Neuronal stem cell (in vitro differentiated cells): ENCODE measurements at regions not wholly inside any gene's neighbourhood (a gene's known extent, or its start where the extent isn't known, plus 50 kb on each side); places are given as distances from the start of the nearest gene placed in this dataset.
"Not testable (repeated sequence)": the region's sequence is repeated elsewhere in the genome, so short reads cannot be mapped to it uniquely, and the experiment has no call there.

Source experiments
- DNase-seq: peaks from one replicate; pipeline ENCODE4 v3.0.0-alpha.2; 2013; ENCODE audit warnings: low spot score
- H2AFZ ChIP-seq: one replicate; pipeline ENCODE4 v1.6.1; 2013; ENCODE audit warnings: mild to moderate bottlenecking, low read length, inconsistent platforms
- H2AK5ac ChIP-seq: 2 replicates; pipeline ENCODE4 v1.6.1; 2013; ENCODE audit warnings: low read depth, mild to moderate bottlenecking, inconsistent platforms, low read length, moderate library complexity, mixed read lengths
- H2BK120ac ChIP-seq: 2 replicates; pipeline ENCODE4 v1.6.1; 2013; ENCODE audit warnings: low read depth, mild to moderate bottlenecking, inconsistent platforms, low read length, moderate library complexity, mixed read lengths
- H2BK12ac ChIP-seq: one replicate; pipeline ENCODE4 v1.6.1; 2013; ENCODE audit warnings: low read length, inconsistent platforms
- H2BK15ac ChIP-seq: 2 replicates; pipeline ENCODE4 v1.6.1; 2013; ENCODE audit warnings: mild to moderate bottlenecking, low read length, inconsistent platforms, mixed read lengths
- H2BK5ac ChIP-seq: one replicate; pipeline ENCODE4 v1.6.1; 2013; ENCODE audit warnings: inconsistent platforms, mild to moderate bottlenecking, low read length, moderate library complexity
- H3K14ac ChIP-seq: one replicate; pipeline ENCODE4 v1.6.1; 2013; ENCODE audit warnings: low read length, inconsistent platforms
- H3K18ac ChIP-seq: 2 replicates; pipeline ENCODE4 v1.6.1; 2013; ENCODE audit warnings: low read length, inconsistent platforms
- H3K23ac ChIP-seq: 2 replicates; pipeline ENCODE4 v1.6.1; 2013; ENCODE audit warnings: low read depth, mild to moderate bottlenecking, mixed read lengths, low read length, inconsistent platforms; ENCODE audit not compliant: poor library complexity
- H3K27ac ChIP-seq: replicated peaks from 3 replicates; pipeline ENCODE4 v1.5.1; 2013; ENCODE audit warnings: low read length, inconsistent platforms
- H3K27me3 ChIP-seq, 3 experiments: 2 replicates each; pipeline ENCODE4 v1.6.1; 2013; ENCODE audit warnings: low read length in 3 of 3, mild to moderate bottlenecking in 2 of 3, inconsistent platforms in 1 of 3, low read depth in 1 of 3, mixed read lengths in 1 of 3, moderate library complexity in 1 of 3; ENCODE audit not compliant: control insufficient read depth in 3 of 3, insufficient read depth in 3 of 3
- H3K36me3 ChIP-seq, 2 donors: replicated peaks in 1 of 2; 2 replicates each; pipeline ENCODE4 v1.6.1; 2013; ENCODE audit warnings: low read length in 2 of 2; ENCODE audit not compliant: control insufficient read depth in 2 of 2, insufficient read depth in 2 of 2
- H3K4ac ChIP-seq: 2 replicates; pipeline ENCODE4 v1.6.1; 2013; ENCODE audit warnings: inconsistent platforms, mild to moderate bottlenecking, low read length, moderate library complexity
- H3K4me1 ChIP-seq, 2 donors: 1 replicate in 1 of 2; 2 replicates in 1 of 2; pipeline ENCODE4 v1.6.1; 2013; ENCODE audit warnings: low read length in 2 of 2, low read depth in 1 of 2; ENCODE audit not compliant: control insufficient read depth in 2 of 2, insufficient read depth in 1 of 2
- H3K4me2 ChIP-seq: one replicate; pipeline ENCODE4 v1.6.1; 2013; ENCODE audit warnings: mild to moderate bottlenecking, low read length, inconsistent platforms; ENCODE audit not compliant: insufficient read depth, poor library complexity, severe bottlenecking
- H3K4me3 ChIP-seq, 2 donors: 2 replicates each; pipeline ENCODE4 v1.5.1; 2013; ENCODE audit warnings: low read length in 2 of 2, mild to moderate bottlenecking in 2 of 2, inconsistent platforms in 1 of 2, moderate library complexity in 1 of 2
- H3K79me1 ChIP-seq: one replicate; pipeline ENCODE4 v1.6.1; 2013; ENCODE audit warnings: low read depth, mild to moderate bottlenecking, inconsistent platforms, low read length, moderate library complexity
- H3K9ac ChIP-seq: one replicate; pipeline ENCODE4 v1.6.1; 2013; ENCODE audit warnings: mild to moderate bottlenecking, low read depth, low read length, inconsistent platforms; ENCODE audit not compliant: poor library complexity
- H3K9me3 ChIP-seq, 2 donors: replicated peaks in 1 of 2; 2 replicates each; pipeline versions ENCODE3 to v1.6.1; 2013; ENCODE audit warnings: low read length in 2 of 2, mild to moderate bottlenecking in 2 of 2, inconsistent platforms in 1 of 2, low read depth in 1 of 2, mixed read lengths in 1 of 2, moderate library complexity in 1 of 2; ENCODE audit not compliant: control insufficient read depth in 2 of 2, insufficient read depth in 1 of 2
- H4K8ac ChIP-seq: one replicate; pipeline ENCODE4 v1.6.1; 2013; ENCODE audit warnings: low read depth, mild to moderate bottlenecking, inconsistent platforms, low read length, moderate library complexity
- H4K91ac ChIP-seq: one replicate; pipeline ENCODE4 v1.6.1; 2013; ENCODE audit warnings: low read length, low read depth, mild to moderate bottlenecking, inconsistent platforms; ENCODE audit not compliant: poor library complexity
- WGBS, 2 donors: extraction: QIAGEN DNeasy Blood & Tissue Kit; methylation state at CpG; one replicate each; pipeline ENCODE4 v1.1.7; 2013; ENCODE audit warnings: missing lambda C conversion rate in 2 of 2, mixed read lengths in 1 of 2; ENCODE audit not compliant: insufficient read length in 2 of 2, insufficient replicate concordance in 1 of 2; ENCODE audit errors: extremely low coverage in 2 of 2; 5-methylcytosine and 5-hydroxymethylcytosine counted together

GRCh38 chr16:29266612-29267011, 139.9 kb downstream of the NPIPB11 start:
- no CpG with 5 or more reads among the region's 7 CpGs for WGBS, 2 donors
- not testable (repeated sequence) for H3K4ac ChIP-seq, H3K4me3 ChIP-seq, H2BK12ac ChIP-seq, H3K79me1 ChIP-seq, H3K14ac ChIP-seq, H4K8ac ChIP-seq, H3K27me3 ChIP-seq, DNase-seq, H4K91ac ChIP-seq, H3K27ac ChIP-seq, H3K9me3 ChIP-seq, H3K36me3 ChIP-seq, H2BK15ac ChIP-seq, H3K9ac ChIP-seq, H2AK5ac ChIP-seq, H3K4me1 ChIP-seq, H3K18ac ChIP-seq, H3K23ac ChIP-seq, H2BK120ac ChIP-seq, H2BK5ac ChIP-seq, H3K4me2 ChIP-seq, H2AFZ ChIP-seq

- H3K27ac ChIP-seq, DNase-seq: not testable (repeated sequence)
These were observed 141.2 kb downstream of the NPIPB11 start for GRCh38 chr16:29265255-29265853.

GRCh38 chr16:29264080-29264837, 142.3 kb downstream of the NPIPB11 start:
- not testable (repeated sequence) for H4K91ac ChIP-seq, H3K27ac ChIP-seq, H3K18ac ChIP-seq, H2BK15ac ChIP-seq, H3K4me3 ChIP-seq, H3K23ac ChIP-seq, H3K9ac ChIP-seq, H4K8ac ChIP-seq, H2AFZ ChIP-seq, H3K9me3 ChIP-seq, H2BK5ac ChIP-seq, H3K27me3 ChIP-seq, H2BK12ac ChIP-seq, H3K4ac ChIP-seq, H3K79me1 ChIP-seq, H2AK5ac ChIP-seq, H3K36me3 ChIP-seq, H2BK120ac ChIP-seq, H3K4me2 ChIP-seq, DNase-seq, H3K4me1 ChIP-seq
- peak overlapping the region; percentile 38 for H3K14ac ChIP-seq
- WGBS, 2 donors: no CpG with 5 or more reads among the region's 11 CpGs

More at GRCh38 chr16:29265255-29265853, 141.2 kb downstream of the NPIPB11 start:
- not testable (repeated sequence) for H2BK120ac ChIP-seq, H2BK12ac ChIP-seq, H2AFZ ChIP-seq, H3K27me3 ChIP-seq, H3K4me3 ChIP-seq, H3K18ac ChIP-seq, H3K23ac ChIP-seq, H3K36me3 ChIP-seq, H4K8ac ChIP-seq, H3K4ac ChIP-seq, H3K4me1 ChIP-seq, H2BK5ac ChIP-seq, H3K79me1 ChIP-seq, H3K4me2 ChIP-seq, H2BK15ac ChIP-seq, H3K9ac ChIP-seq, H3K14ac ChIP-seq, H4K91ac ChIP-seq, H3K9me3 ChIP-seq, H2AK5ac ChIP-seq
- no CpG with 5 or more reads among the region's 9 CpGs for WGBS, 2 donors

- H3K4ac ChIP-seq, H3K36me3 ChIP-seq, H2AFZ ChIP-seq, H2BK12ac ChIP-seq, H2BK120ac ChIP-seq, H3K9ac ChIP-seq, H2BK15ac ChIP-seq, H3K14ac ChIP-seq, H3K4me3 ChIP-seq, H4K91ac ChIP-seq, DNase-seq, H3K27ac ChIP-seq, H3K4me2 ChIP-seq, H3K27me3 ChIP-seq, H2BK5ac ChIP-seq, H3K79me1 ChIP-seq, H2AK5ac ChIP-seq, H4K8ac ChIP-seq, H3K18ac ChIP-seq, H3K4me1 ChIP-seq, H3K9me3 ChIP-seq, H3K23ac ChIP-seq: not testable (repeated sequence)
- no CpG with 5 or more reads among the region's 7 CpGs for WGBS, 2 donors
These were observed 143.8 kb downstream of the NPIPB11 start for GRCh38 chr16:29262725-29263124.
